ENCODE measurements at regions not wholly inside any gene's neighbourhood (a gene's known extent, or its start where the extent isn't known, plus 50 kb on each side); places are given as distances from the start of the nearest gene placed in this dataset.

DNA sequence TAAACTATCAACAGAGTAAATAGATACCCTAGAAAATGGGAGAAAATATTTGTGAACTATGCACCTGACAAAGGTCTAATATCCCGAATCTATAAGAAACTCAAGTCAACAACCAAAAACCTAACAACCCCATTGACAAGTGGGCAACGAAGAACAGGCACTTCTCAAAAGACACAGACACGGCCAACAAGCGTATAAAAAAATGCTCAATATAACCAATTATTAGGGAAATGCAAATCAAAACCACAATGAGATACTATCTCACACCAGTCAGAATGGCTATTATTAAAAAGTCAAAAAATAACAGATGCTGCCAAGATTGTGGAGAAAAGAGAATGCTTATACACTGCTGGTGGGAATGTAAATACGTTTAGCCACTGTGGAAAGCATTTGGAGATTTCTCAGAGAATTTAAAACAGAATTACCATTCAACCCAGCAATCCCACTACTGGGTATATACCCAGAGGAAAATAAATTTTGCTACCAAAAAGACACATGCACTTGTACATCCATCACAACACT is 63.2 kb upstream of the CAV2 start:
- TF ChIP-seq, protein P1, sequence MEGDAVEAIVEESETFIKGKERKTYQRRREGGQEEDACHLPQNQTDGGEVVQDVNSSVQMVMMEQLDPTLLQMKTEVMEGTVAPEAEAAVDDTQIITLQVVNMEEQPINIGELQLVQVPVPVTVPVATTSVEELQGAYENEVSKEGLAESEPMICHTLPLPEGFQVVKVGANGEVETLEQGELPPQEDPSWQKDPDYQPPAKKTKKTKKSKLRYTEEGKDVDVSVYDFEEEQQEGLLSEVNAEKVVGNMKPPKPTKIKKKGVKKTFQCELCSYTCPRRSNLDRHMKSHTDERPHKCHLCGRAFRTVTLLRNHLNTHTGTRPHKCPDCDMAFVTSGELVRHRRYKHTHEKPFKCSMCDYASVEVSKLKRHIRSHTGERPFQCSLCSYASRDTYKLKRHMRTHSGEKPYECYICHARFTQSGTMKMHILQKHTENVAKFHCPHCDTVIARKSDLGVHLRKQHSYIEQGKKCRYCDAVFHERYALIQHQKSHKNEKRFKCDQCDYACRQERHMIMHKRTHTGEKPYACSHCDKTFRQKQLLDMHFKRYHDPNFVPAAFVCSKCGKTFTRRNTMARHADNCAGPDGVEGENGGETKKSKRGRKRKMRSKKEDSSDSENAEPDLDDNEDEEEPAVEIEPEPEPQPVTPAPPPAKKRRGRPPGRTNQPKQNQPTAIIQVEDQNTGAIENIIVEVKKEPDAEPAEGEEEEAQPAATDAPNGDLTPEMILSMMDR (conservative IDR thresholded peaks at IDR 0.05; ENCODE audit: low read depth, low read length): no peak
- no peak for DNase-seq (ENCODE audit: low read depth)

DNA sequence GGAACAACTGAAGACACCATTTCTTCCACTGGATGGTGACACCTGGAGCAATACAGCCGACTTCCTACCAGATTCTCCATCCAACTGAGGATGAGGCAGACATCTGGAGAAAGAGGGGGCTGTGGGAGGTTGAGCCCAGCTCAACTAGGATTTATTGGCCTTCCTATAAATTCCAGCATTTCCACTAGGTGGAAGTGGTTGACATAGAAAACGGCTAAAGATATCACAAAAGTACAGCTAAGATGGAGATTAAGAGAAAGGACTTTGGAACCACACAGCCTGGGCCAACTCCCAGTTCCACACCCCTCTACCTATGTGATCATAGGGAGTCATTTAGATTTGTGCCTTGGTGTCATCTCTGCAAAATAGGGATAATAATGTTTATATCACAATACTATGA is 61.3 kb upstream of the CAV2 start:
- DNase-seq (ENCODE audit: low read depth): peak; percentile 44
- TF ChIP-seq, protein P1 (conservative IDR thresholded peaks at IDR 0.05; ENCODE audit: low read depth, low read length): peak; percentile 33
- H3K4me3 ChIP-seq (ENCODE audit: low read depth, low read length): no peak overlapping the region

More for the DNA sequence above, 63.2 kb upstream of the CAV2 start:
- no peak overlapping the region for H3K4me3 ChIP-seq (ENCODE audit: low read depth, low read length)

DNA sequence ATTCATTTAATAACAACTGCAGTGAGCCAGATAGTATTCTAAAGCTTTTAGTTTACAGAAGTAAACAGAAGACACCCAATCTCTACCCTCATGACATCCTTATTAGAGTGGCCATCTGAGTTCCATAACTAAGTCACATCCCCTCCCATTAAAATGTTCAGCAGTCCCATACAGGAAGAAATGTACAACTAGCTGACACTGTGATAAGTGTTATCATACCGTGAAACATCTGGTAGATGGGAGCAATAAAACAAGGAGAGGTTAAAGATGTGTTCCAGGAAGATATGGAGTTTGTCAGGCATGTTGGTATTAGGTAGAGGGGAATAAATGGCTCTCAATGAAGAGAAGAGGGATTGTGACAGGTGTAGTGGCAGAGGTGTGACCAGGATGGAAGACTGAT is 60.5 kb upstream of the CAV2 start:
- no peak for DNase-seq (ENCODE audit: low read depth)
- no peak overlapping the region for H3K4me3 ChIP-seq (ENCODE audit: low read depth, low read length)
- TF ChIP-seq, protein P1 (conservative IDR thresholded peaks at IDR 0.05; ENCODE audit: low read depth, low read length): no peak

DNA sequence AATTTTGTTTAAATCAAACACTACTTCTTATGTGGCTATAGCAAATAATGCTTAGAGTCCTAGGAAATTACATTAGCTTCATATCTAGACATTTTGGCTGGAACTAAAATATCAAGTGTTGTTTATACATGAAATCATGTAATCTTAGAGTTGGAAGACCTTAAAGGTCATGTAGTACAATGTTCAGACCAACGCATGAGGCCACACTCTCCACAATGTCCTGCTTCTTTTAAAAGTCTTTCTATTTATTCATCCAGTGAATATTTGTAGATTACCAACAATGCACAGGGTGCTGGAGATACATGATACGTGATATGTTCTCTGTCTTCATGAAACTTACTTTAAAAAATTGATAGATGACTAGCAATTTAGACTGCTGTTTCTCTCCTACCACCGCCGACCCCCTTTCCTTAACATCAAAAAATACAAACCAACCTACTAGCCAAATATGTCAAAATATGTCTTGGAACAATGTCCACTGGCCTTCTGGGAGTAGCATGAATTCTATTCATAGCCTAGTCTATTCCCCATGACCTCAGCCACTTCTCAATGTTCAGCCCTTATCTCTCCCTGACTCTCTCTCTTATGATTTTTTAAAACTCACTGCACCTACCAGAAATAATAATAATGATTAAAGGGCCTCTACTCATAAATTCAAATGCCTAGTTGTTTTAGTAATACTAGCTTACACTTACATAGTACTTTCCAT is 59.5 kb upstream of the CAV2 start:
- TF ChIP-seq, protein P1 (conservative IDR thresholded peaks at IDR 0.05; ENCODE audit: low read depth, low read length): no peak
- DNase-seq (ENCODE audit: low read depth): peak; percentile 43
- H3K4me3 ChIP-seq (ENCODE audit: low read depth, low read length): no peak overlapping the region

DNA sequence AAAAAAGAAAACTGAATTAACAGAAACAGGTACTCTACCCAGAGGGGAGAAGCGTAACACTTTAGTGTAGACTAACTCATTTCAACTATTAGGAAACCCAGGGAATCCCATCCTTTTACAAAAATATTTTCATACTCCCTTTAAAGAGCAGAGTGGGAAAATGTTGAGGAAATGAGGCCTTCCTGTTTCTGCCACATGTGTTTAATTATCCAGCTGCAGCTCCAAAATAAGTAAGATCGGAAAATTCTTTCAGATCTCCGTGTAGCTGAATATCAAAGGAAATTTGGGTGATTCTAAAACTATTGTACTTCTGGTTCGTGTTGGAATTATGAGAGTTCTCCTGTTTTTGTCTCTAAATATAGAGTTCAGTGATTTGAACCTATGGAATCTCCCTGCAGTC is 58.0 kb upstream of the CAV2 start:
- no peak for DNase-seq (ENCODE audit: low read depth)
- TF ChIP-seq, protein P1 (conservative IDR thresholded peaks at IDR 0.05; ENCODE audit: low read depth, low read length): no peak
- no peak overlapping the region for H3K4me3 ChIP-seq (ENCODE audit: low read depth, low read length)

DNA sequence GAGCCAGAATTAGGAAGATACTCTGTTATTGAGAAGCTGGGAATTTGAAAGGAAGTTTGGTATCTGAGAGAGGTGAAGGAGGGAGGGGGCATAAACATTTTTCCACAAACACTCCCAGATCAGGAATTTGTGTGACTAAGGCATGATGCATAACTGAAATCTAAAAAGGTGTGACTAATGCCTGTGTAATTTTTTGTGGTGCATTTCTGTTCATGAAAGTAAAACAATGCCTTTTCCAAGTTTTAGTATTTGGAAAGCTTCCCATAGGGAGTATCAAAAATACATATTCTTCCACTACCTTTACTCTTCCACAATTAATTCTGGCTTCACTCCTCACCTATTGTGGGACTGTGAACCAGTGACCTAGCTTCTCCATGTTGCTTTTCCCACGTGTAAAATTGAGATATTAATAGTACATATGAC is 56.4 kb upstream of the CAV2 start:
- no peak overlapping the region for H3K4me3 ChIP-seq (ENCODE audit: low read depth, low read length)
- peak; percentile 90 for DNase-seq (ENCODE audit: low read depth)
- TF ChIP-seq, protein P1 (conservative IDR thresholded peaks at IDR 0.05; ENCODE audit: low read depth, low read length): no peak

DNA sequence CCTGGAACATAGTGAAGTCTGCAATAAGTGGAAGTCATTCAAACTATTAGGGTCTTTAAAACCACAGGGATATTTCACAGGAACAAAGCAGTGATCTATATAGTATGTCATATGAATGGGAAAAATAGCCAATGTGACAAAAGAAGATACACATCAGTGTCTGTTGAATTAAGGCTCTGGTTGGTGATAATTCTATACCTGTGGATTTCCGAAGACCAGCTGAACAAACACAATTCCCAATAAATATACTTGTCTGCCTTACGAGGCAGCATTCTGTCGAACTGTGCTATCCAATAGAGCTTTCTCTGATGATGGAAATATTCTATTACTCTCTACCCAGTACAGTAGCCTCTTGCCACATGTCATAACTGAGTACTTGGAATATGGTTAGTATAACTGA is 55.9 kb upstream of the CAV2 start:
- H3K4me3 ChIP-seq (ENCODE audit: low read depth, low read length): no peak overlapping the region
- DNase-seq (ENCODE audit: low read depth): no peak
- TF ChIP-seq, protein P1 (conservative IDR thresholded peaks at IDR 0.05; ENCODE audit: low read depth, low read length): no peak
